HCT116 (cell line): ENCODE measurements at regions not wholly inside any gene's neighbourhood (a gene's known extent, or its start where the extent isn't known, plus 50 kb on each side); places are given as distances from the start of the nearest gene placed in this dataset.

Source experiments
- ATAC-seq: fragments of 200-7000 bp; cut with Tn5 transposase; 2 replicates; pipeline ENCODE4 v1.9.1; 2020; ENCODE audit warnings: mild to moderate bottlenecking, moderate library complexity
- BruUV-seq: library from RNA; stranded (reverse); fragments of 400-500 nt; replicated peaks from 2 replicates; lab custom pipeline; 2021; lab: Mats Ljungman, UMichigan
- CTCF ChIA-PET: fragments of 300-600 bp; sonication (Branson Sonifier 250); formaldehyde crosslinking; loops from one replicate; lab custom pipeline; 2021; ENCODE audit warnings: antibody characterized with exemption; lab: Charles Lee
- POLR2A ChIA-PET: fragments of 300-600, 350-600 bp; sonication (Branson Sonifier 250); formaldehyde crosslinking; loops from one replicate; lab custom pipeline; 2021; ENCODE audit warnings: antibody characterized with exemption; lab: Charles Lee
- RAD21 ChIA-PET, 2 experiments: fragments of 300-600 bp; sonication (Branson Sonifier 250); formaldehyde crosslinking; loops; one replicate each; lab custom pipeline; 2023; ENCODE audit warnings: low total read pairs in 2 of 2; ENCODE audit not compliant: uncharacterized antibody in 2 of 2, unreplicated experiment in 2 of 2, low non-redundant PET in 1 of 2; lab: Charles Lee
- DNase-seq: peaks from one replicate; pipeline ENCODE4 v3.0.0-alpha.2; 2010; ENCODE audit warnings: low read depth, low spot score
- H2AFZ ChIP-seq: fragments of 200-600 bp; shearing (Covaris generic), sonication (generic); 2 replicates; pipeline ENCODE4 v1.6.1; 2017; ENCODE audit warnings: low read depth, mixed run types, mixed read lengths, antibody characterized with exemption, low read length; ENCODE audit not compliant: poor library complexity, severe bottlenecking
- H3K27ac ChIP-seq: 2 replicates; pipeline ENCODE4 v1.5.1; 2012; ENCODE audit warnings: low read depth, low read length
- H3K27me3 ChIP-seq: fragments of 200-600 bp; sonication (generic); 2 replicates; pipeline ENCODE4 v1.6.1; 2016; ENCODE audit warnings: mixed run types, low read length, mixed read lengths; ENCODE audit not compliant: insufficient read depth
- H3K36me3 ChIP-seq, 2 experiments: fragments of 200-500 bp in 1 of 2; fragments of 200-600 bp in 1 of 2; sonication (Bioruptor generic) in 1 of 2; sonication (generic) in 1 of 2; 2 replicates each; pipeline versions ENCODE4 v1.5.1 to v1.6.1; 2014 to 2016; ENCODE audit warnings: low read length in 2 of 2, inconsistent platforms in 1 of 2, mixed read lengths in 1 of 2, mixed run types in 1 of 2; ENCODE audit not compliant: insufficient read depth in 2 of 2, control insufficient read depth in 1 of 2
- H3K4me1 ChIP-seq, 2 experiments: fragments of 200-600 bp in 1 of 2; sonication (generic) in 1 of 2; 2 replicates each; pipeline versions ENCODE4 v1.5.1 to v1.6.1; 2012 to 2017; ENCODE audit warnings: low read length in 2 of 2, inconsistent platforms in 1 of 2, mild to moderate bottlenecking in 1 of 2, mixed read lengths in 1 of 2, mixed run types in 1 of 2, moderate library complexity in 1 of 2; ENCODE audit not compliant: insufficient read depth in 2 of 2, control insufficient read depth in 1 of 2
- H3K4me2 ChIP-seq: fragments of 200-600 bp; sonication (generic); 2 replicates; pipeline ENCODE4 v1.6.1; 2017; ENCODE audit warnings: mixed run types, low read length, mixed read lengths
- H3K4me3 ChIP-seq, 2 experiments: fragments of 200-600 bp in 1 of 2; sonication (generic) in 1 of 2; replicated peaks in 1 of 2; 2 replicates each; pipeline ENCODE4 v1.5.1; 2011 to 2016; ENCODE audit warnings: low read length in 2 of 2, control low read depth in 1 of 2, low read depth in 1 of 2, mild to moderate bottlenecking in 1 of 2, mixed read lengths in 1 of 2, mixed run types in 1 of 2
- H3K79me2 ChIP-seq: fragments of 200-600 bp; sonication (generic); 2 replicates; pipeline ENCODE4 v1.6.1; 2017; ENCODE audit warnings: mild to moderate bottlenecking, mixed run types, low read length, moderate library complexity, mixed read lengths; ENCODE audit not compliant: insufficient read depth
- H3K9ac ChIP-seq: fragments of 200-600 bp; sonication (generic); 2 replicates; pipeline ENCODE4 v1.6.1; 2016; ENCODE audit warnings: low read length, mixed read lengths
- H3K9me2 ChIP-seq: fragments of 200-600 bp; sonication (generic), shearing (Covaris generic); 2 replicates; pipeline ENCODE4 v1.6.1; 2017; ENCODE audit warnings: mixed run types, mild to moderate bottlenecking, moderate library complexity; ENCODE audit not compliant: insufficient read depth
- H3K9me3 ChIP-seq, 2 experiments: fragments of 200-500 bp in 1 of 2; fragments of 200-600 bp in 1 of 2; sonication (Bioruptor generic) in 1 of 2; sonication (generic) in 1 of 2; 2 replicates each; pipeline ENCODE4 v1.6.1; 2014 to 2017; ENCODE audit warnings: low read length in 2 of 2, mixed read lengths in 2 of 2, inconsistent platforms in 1 of 2, low read depth in 1 of 2, mild to moderate bottlenecking in 1 of 2, mixed run types in 1 of 2, moderate library complexity in 1 of 2; ENCODE audit not compliant: control insufficient read depth in 1 of 2, insufficient read depth in 1 of 2
- H4K20me1 ChIP-seq: fragments of 200-600 bp; sonication (generic), shearing (Covaris generic); 2 replicates; pipeline ENCODE4 v1.6.1; 2017; ENCODE audit warnings: mixed run types, mild to moderate bottlenecking, moderate library complexity; ENCODE audit not compliant: insufficient read depth
- CEBPB ChIP-seq: IDR thresholded peaks from 2 replicates; pipeline ENCODE4 v1.6.1; 2012; ENCODE audit warnings: low read depth
- EGR1 ChIP-seq: IDR thresholded peaks from 2 replicates; pipeline ENCODE4 v1.6.1; 2012; ENCODE audit warnings: low read depth
- ELF1 ChIP-seq: IDR thresholded peaks from 2 replicates; pipeline ENCODE4 v1.6.1; 2012; ENCODE audit warnings: low read depth, borderline replicate concordance
- EZH2 ChIP-seq: fragments of 200-600 bp; sonication (generic); IDR thresholded peaks from 2 replicates; pipeline ENCODE4 v1.6.1; 2017; ENCODE audit warnings: antibody characterized with exemption, mixed run types
- FOSL1 ChIP-seq: IDR thresholded peaks from 2 replicates; pipeline ENCODE4 v1.6.1; 2012; ENCODE audit warnings: low read depth
- JUND ChIP-seq: IDR thresholded peaks from 2 replicates; pipeline ENCODE4 v1.6.1; 2012
- POLR2A ChIP-seq: IDR thresholded peaks from 2 replicates; pipeline ENCODE4 v1.7.0; 2011; ENCODE audit warnings: borderline replicate concordance; ENCODE audit not compliant: insufficient read depth, insufficient read length; ENCODE audit errors: extremely low read depth
- POLR2AphosphoS5 ChIP-seq: IDR thresholded peaks from 2 replicates; pipeline ENCODE4 v1.6.1; 2011; ENCODE audit warnings: mild to moderate bottlenecking, low read depth, low read length, moderate library complexity
- RAD21 ChIP-seq: IDR thresholded peaks from 2 replicates; pipeline ENCODE4 v1.6.1; 2012; ENCODE audit warnings: low read depth, mild to moderate bottlenecking
- SIN3A ChIP-seq: IDR thresholded peaks from 2 replicates; pipeline ENCODE4 v1.6.1; 2012; ENCODE audit warnings: low read depth
- SP1 ChIP-seq: IDR thresholded peaks from 2 replicates; pipeline ENCODE4 v1.6.1; 2012; ENCODE audit warnings: low read depth
- SRF ChIP-seq: IDR thresholded peaks from 2 replicates; pipeline ENCODE4 v1.6.1; 2012; ENCODE audit warnings: low read depth
- TCF7L2 ChIP-seq: IDR thresholded peaks from 2 replicates; pipeline ENCODE4 v1.7.0; 2011; ENCODE audit warnings: borderline replicate concordance, inconsistent platforms; ENCODE audit not compliant: insufficient read depth, insufficient read length; ENCODE audit errors: extremely low read depth
- YY1 ChIP-seq: IDR thresholded peaks from 2 replicates; pipeline ENCODE4 v1.6.1; 2011; ENCODE audit warnings: low read length, low read depth, moderate library complexity, mild to moderate bottlenecking; ENCODE audit not compliant: insufficient replicate concordance; ENCODE audit errors: extremely low read depth
- ZFX ChIP-seq: fragments of 450-650 bp; IDR thresholded peaks from 2 replicates; pipeline ENCODE4 v1.6.1; 2017
- ZNF274 ChIP-seq: fragments of 200-500 bp; sonication (Bioruptor generic); IDR thresholded peaks from 2 replicates; pipeline ENCODE4 v1.6.1; 2014; ENCODE audit warnings: mild to moderate bottlenecking, low read depth, low read length, inconsistent platforms
- intact Hi-C: fragments of 100-400 bp; cut with micrococcal nuclease; formaldehyde crosslinking; loops from 2 replicates; pipeline ENCODE4 v1.10.0; 2022
- TF ChIP-seq, protein P1 (sequence below): IDR thresholded peaks from 2 replicates; pipeline ENCODE4 v1.6.1; 2012
- TF ChIP-seq, protein P2 (sequence below): IDR thresholded peaks from 2 replicates; pipeline ENCODE4 v1.6.1; 2011; ENCODE audit warnings: mild to moderate bottlenecking, low read length, moderate library complexity; ENCODE audit not compliant: insufficient replicate concordance; ENCODE audit errors: extremely low read depth

DNA sequence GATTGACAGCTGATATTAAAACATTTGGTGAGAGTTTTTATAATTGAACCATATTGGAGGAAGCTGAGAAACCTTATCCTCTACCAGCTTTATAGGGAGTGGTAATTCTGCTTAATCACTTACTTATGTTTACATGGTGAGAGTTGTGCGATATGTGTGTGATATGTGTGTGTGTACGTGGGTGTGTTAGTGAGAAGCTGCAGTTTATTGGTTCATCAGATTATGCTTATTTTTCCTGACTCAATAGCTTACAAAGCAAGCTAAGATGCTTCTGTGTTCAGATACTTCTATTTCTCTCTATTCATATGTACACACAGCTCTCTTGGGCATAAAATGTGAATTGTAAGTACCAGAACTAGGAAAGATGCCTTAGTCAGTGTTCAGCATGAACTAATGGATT, 343.7 kb downstream of the GRIA2 start:
- TF ChIP-seq SP1 (no peak), ELF1 (no peak)
- H3K4me3 ChIP-seq: no peak overlapping the region
- no peaks in the 10 kb centered on the region for H3K36me3 ChIP-seq
- no peaks in the 10 kb centered on the region for H3K27me3 ChIP-seq
- no peak for ATAC-seq
- no peak overlapping the region for H2AFZ ChIP-seq
- RAD21 ChIA-PET: no interaction called here
- no peak overlapping the region for H3K27ac ChIP-seq
- no peaks in the 10 kb centered on the region for H3K9me3 ChIP-seq
- no peak overlapping the region for H3K4me2 ChIP-seq
- BruUV-seq: no TSS peak
- H3K79me2 ChIP-seq: no peaks in the 10 kb centered on the region
- no peak overlapping the region for H3K9ac ChIP-seq
- DNase-seq: no peak
- POLR2A ChIA-PET: no interaction called here
- H3K9me2 ChIP-seq: no peaks in the 10 kb centered on the region
- H4K20me1 ChIP-seq: no peaks in the 10 kb centered on the region
- no peaks in the 10 kb centered on the region for H3K4me1 ChIP-seq
- intact Hi-C loops: no loop called here
- CTCF ChIA-PET: no interaction called here

DNA sequence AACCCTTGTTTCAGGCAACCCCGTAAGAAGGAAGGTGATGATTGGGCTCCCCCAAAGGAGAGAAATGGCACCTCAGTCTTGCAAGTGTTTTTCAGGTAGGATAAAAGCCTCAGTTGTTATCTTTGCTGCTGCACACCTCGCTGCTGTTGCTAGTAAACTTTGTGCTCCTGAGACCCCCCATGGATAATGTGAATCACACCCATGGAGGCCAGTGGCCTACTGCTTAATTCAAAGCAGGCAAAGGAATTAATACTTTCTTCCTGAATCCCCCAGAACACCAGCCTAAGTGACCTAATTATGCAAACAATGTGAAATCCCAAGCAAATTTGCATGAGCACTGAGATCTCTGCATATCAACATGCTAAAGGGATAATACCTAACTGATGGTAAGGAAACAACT, 337.5 kb downstream of the GRIA2 start:
- ChIA-PET RAD21 (no interaction called here), POLR2A (no interaction called here), CTCF (no interaction called here)
- ATAC-seq (no peak), DNase-seq (no peak)
- H3K4me3 ChIP-seq: no peak overlapping the region
- H2AFZ ChIP-seq: no peak overlapping the region
- H3K9me3 ChIP-seq: no peaks in the 10 kb centered on the region
- H3K27ac ChIP-seq: no peak overlapping the region
- BruUV-seq: no TSS peak
- no peaks in the 10 kb centered on the region for H4K20me1 ChIP-seq
- H3K36me3 ChIP-seq: no peaks in the 10 kb centered on the region
- no peaks in the 10 kb centered on the region for H3K4me1 ChIP-seq
- no peaks in the 10 kb centered on the region for H3K9me2 ChIP-seq
- no peak overlapping the region for H3K4me2 ChIP-seq
- H3K9ac ChIP-seq: no peak overlapping the region
- intact Hi-C loops: no loop called here
- no peaks in the 10 kb centered on the region for H3K79me2 ChIP-seq
- no peaks in the 10 kb centered on the region for H3K27me3 ChIP-seq
- no peak for TF ChIP-seq ZFX
- TF ChIP-seq, protein P1, sequence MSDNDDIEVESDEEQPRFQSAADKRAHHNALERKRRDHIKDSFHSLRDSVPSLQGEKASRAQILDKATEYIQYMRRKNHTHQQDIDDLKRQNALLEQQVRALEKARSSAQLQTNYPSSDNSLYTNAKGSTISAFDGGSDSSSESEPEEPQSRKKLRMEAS: no peak
- TF ChIP-seq TCF7L2: no peak
- TF ChIP-seq EGR1: no peak
- no peak for TF ChIP-seq SIN3A
- no peak for TF ChIP-seq YY1
- no peak for TF ChIP-seq ELF1
- no peak for TF ChIP-seq POLR2AphosphoS5
- no peak for TF ChIP-seq SRF
- no peak for TF ChIP-seq CEBPB
- no peak for TF ChIP-seq JUND
- no peak for TF ChIP-seq POLR2A
- no peak for TF ChIP-seq EZH2
- no peak for TF ChIP-seq FOSL1
- TF ChIP-seq, protein P2, sequence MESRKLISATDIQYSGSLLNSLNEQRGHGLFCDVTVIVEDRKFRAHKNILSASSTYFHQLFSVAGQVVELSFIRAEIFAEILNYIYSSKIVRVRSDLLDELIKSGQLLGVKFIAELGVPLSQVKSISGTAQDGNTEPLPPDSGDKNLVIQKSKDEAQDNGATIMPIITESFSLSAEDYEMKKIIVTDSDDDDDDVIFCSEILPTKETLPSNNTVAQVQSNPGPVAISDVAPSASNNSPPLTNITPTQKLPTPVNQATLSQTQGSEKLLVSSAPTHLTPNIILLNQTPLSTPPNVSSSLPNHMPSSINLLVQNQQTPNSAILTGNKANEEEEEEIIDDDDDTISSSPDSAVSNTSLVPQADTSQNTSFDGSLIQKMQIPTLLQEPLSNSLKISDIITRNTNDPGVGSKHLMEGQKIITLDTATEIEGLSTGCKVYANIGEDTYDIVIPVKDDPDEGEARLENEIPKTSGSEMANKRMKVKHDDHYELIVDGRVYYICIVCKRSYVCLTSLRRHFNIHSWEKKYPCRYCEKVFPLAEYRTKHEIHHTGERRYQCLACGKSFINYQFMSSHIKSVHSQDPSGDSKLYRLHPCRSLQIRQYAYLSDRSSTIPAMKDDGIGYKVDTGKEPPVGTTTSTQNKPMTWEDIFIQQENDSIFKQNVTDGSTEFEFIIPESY: no peak
- no peak for TF ChIP-seq RAD21
- no peak for TF ChIP-seq ZNF274
- TF ChIP-seq SP1: no peak
